Testis (tissue), 2 donors: ENCODE measurements at regions not wholly inside any gene's neighbourhood (a gene's known extent, or its start where the extent isn't known, plus 50 kb on each side); places are given as distances from the start of the nearest gene placed in this dataset.

Source experiments
- CTCF ChIP-seq, 3 experiments: fragments of 450-650 bp in 2 of 3; fragments of 200-600 bp in 1 of 3; sonication (generic) in 1 of 3; IDR thresholded peaks; one replicate each; pipeline ENCODE4 v1.5.1; 2016 to 2019; ENCODE audit warnings: antibody characterized with exemption in 3 of 3, mild to moderate bottlenecking in 2 of 3, moderate library complexity in 1 of 3
- POLR2A ChIP-seq: fragments of 450-650 bp; IDR thresholded peaks from one replicate; pipeline ENCODE4 v1.6.1; 2017; ENCODE audit warnings: antibody characterized with exemption, mild to moderate bottlenecking, moderate library complexity

DNA sequence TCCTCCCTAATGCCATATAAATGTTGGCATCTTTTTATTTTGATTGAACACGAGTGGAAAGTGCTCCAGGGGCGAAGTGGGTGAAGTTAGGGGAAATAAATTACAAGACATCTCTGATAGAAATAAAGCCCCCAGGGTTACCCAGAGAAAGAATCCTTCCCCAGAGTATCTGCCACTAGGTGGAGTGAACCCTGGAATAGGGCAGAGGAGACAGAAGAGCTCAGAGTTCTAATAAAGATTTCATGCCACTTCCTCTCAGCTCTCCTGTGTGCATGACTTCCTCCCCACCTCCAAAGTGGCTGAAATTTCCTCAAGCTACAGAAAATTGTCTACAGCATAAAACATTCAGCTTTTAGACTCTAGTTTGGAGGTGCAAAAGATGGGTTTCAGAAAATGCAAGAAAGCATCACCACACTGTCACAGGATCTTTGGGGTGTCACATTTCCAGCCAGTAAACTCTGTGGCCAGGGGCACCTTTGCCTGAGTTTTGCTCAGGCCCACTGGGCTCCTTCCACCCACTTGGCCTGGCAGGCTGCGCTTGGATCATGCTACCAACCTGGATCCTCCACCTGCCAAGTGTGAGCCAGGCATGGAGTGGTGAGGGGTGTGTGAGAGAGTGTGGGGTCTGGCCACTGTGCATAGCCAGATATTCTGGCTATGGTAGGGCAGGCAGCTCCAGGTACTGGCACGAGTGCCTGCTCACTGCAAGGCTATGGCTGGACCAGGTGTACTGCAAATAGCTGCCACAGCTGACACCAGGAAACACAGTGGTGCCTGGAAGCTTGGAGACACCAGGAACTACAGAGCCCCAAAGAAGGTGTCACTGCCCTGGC is 208.8 kb upstream of the USP25 start:
- TF ChIP-seq CTCF (IDR thresholded peaks at IDR 0.05) (peak in 1 of 3 experiments; percentile 21), POLR2A (no peak)
